Common myeloid progenitor, CD34-positive (primary cell): ENCODE measurements at regions not wholly inside any gene's neighbourhood (a gene's known extent, or its start where the extent isn't known, plus 50 kb on each side); places are given as distances from the start of the nearest gene placed in this dataset.

ENCODE experiments used
- CTCF ChIA-PET: fragments of 350-600 bp; sonication (Branson Sonifier 250); formaldehyde crosslinking; loops from one replicate; lab custom pipeline; 2021; ENCODE audit warnings: antibody characterized with exemption; lab: Charles Lee
- POLR2A ChIA-PET: fragments of 350-600 bp; sonication (Branson Sonifier 250); formaldehyde crosslinking; loops from one replicate; lab custom pipeline; 2021; ENCODE audit warnings: antibody characterized with exemption; lab: Charles Lee
- DNase-seq, 3 donors: peaks; one replicate each; pipeline versions ENCODE4 v3.0.0 to v3.0.0-alpha.2; 2013
- H3K27ac ChIP-seq, 2 experiments: 1 replicate in 1 of 2; 2 replicates in 1 of 2; pipeline ENCODE4 v1.7.0; 2013; ENCODE audit warnings: inconsistent platforms in 2 of 2, low read length in 2 of 2, mild to moderate bottlenecking in 2 of 2, low read depth in 1 of 2, moderate library complexity in 1 of 2; ENCODE audit not compliant: severe bottlenecking in 2 of 2, insufficient read depth in 1 of 2, poor library complexity in 1 of 2
- H3K27me3 ChIP-seq, 5 experiments: replicated peaks in 2 of 5; 1 replicate in 3 of 5; 2 replicates in 2 of 5; pipeline versions ENCODE4 v1.6.1 to v1.7.0; 2013; ENCODE audit warnings: low read length in 4 of 5, mild to moderate bottlenecking in 2 of 5, moderate library complexity in 2 of 5, inconsistent platforms in 1 of 5; ENCODE audit not compliant: insufficient read depth in 5 of 5, control insufficient read depth in 4 of 5
- H3K36me3 ChIP-seq, 4 experiments: 1 replicate in 2 of 4; 2 replicates in 2 of 4; pipeline versions ENCODE4 v1.6.1 to v1.7.0; 2013; ENCODE audit warnings: low read length in 3 of 4, control low read depth in 1 of 4, mild to moderate bottlenecking in 1 of 4; ENCODE audit not compliant: control insufficient read depth in 4 of 4, insufficient read depth in 4 of 4
- H3K4me1 ChIP-seq, 4 experiments: 1 replicate in 3 of 4; 2 replicates in 1 of 4; pipeline versions ENCODE4 v1.6.1 to v1.7.1; 2013; ENCODE audit warnings: low read length in 3 of 4, mild to moderate bottlenecking in 3 of 4, control low read depth in 1 of 4, inconsistent platforms in 1 of 4, moderate library complexity in 1 of 4; ENCODE audit not compliant: control insufficient read depth in 4 of 4, insufficient read depth in 4 of 4; ENCODE audit errors: control extremely low read depth in 1 of 4
- H3K4me3 ChIP-seq, 7 experiments: 1 replicate in 4 of 7; 2 replicates in 3 of 7; pipeline versions ENCODE4 v1.5.1 to v1.7.0; 2013; ENCODE audit warnings: mild to moderate bottlenecking in 7 of 7, low read length in 6 of 7, moderate library complexity in 6 of 7, inconsistent platforms in 2 of 7, low read depth in 2 of 7, control low read depth in 1 of 7; ENCODE audit not compliant: insufficient read depth in 4 of 7, control insufficient read depth in 1 of 7; ENCODE audit errors: extremely low read depth in 1 of 7
- H3K9me3 ChIP-seq, 5 experiments: 1 replicate in 4 of 5; 2 replicates in 1 of 5; pipeline versions ENCODE4 v1.6.1 to v1.7.1; 2013; ENCODE audit warnings: low read length in 4 of 5, mild to moderate bottlenecking in 2 of 5, inconsistent platforms in 1 of 5, low read depth in 1 of 5, moderate library complexity in 1 of 5; ENCODE audit not compliant: control insufficient read depth in 4 of 5, insufficient read depth in 2 of 5; ENCODE audit errors: control extremely low read depth in 1 of 5
- WGBS: methylation state at CpG from one replicate; pipeline ENCODE4 v1.1.5; 2013; ENCODE audit not compliant: insufficient coverage; 5-methylcytosine and 5-hydroxymethylcytosine counted together

- H3K9me3 ChIP-seq: no peaks in the 10 kb centered on the region
- H3K36me3 ChIP-seq: no peaks in the 10 kb centered on the region
- no peak overlapping the region for H3K4me3 ChIP-seq
- H3K4me1 ChIP-seq: no peaks in the 10 kb centered on the region
- no peak for DNase-seq
- no peak overlapping the region for H3K27ac ChIP-seq
- CTCF ChIA-PET: no interaction called here
- no peaks in the 10 kb centered on the region for H3K27me3 ChIP-seq
- POLR2A ChIA-PET: no interaction called here
Measured at GRCh38 chr9:2496934-2497333, 124.7 kb upstream of the VLDLR start.

GRCh38 chr9:2497666-2498400 lies 123.8 kb upstream of the VLDLR start:
- H3K4me3 ChIP-seq: no peak overlapping the region
- WGBS: 67% methylated on average over 3 of the region's 5 CpGs

GRCh38 chr9:2502210-2502609 lies 119.4 kb upstream of the VLDLR start:
- Histone ChIP-seq H3K27ac (no peak overlapping the region), H3K27me3 (no peaks in the 10 kb centered on the region), H3K9me3 (peaks cover 0 to 1% (median 0%) of the 10 kb centered on the region in 5 experiments), H3K4me3 (no peak overlapping the region), H3K36me3 (no peaks in the 10 kb centered on the region), H3K4me1 (no peaks in the 10 kb centered on the region)
- ChIA-PET POLR2A (no interaction called here), CTCF (no interaction called here)
- 86% methylated on average over 3 of the region's 3 CpGs for WGBS
- no peak for DNase-seq

More at GRCh38 chr9:2497666-2498400, 123.8 kb upstream of the VLDLR start:
- H3K27ac ChIP-seq: no peak overlapping the region
- POLR2A ChIA-PET: no interaction called here
- H3K4me1 ChIP-seq: no peaks in the 10 kb centered on the region
- no peaks in the 10 kb centered on the region for H3K27me3 ChIP-seq
- no peak for DNase-seq
- CTCF ChIA-PET: no interaction called here
- no peaks in the 10 kb centered on the region for H3K36me3 ChIP-seq
- no peaks in the 10 kb centered on the region for H3K9me3 ChIP-seq

- ChIA-PET POLR2A (no interaction called here), CTCF (interaction anchor here (0.6 to 0.9 kb wide), 2 partner anchors 9 to 263 kb away, joined by 3 read pairs; no protein-coding TSS in a partner anchor)
- DNase-seq: no peak
- Histone ChIP-seq H3K27me3 (no peaks in the 10 kb centered on the region), H3K27ac (no peak overlapping the region), H3K4me1 (no peaks in the 10 kb centered on the region), H3K9me3 (peaks cover 0 to 1% (median 0%) of the 10 kb centered on the region in 5 experiments), H3K36me3 (no peaks in the 10 kb centered on the region), H3K4me3 (no peak overlapping the region)
- 100% methylated on average over 1 of the region's 2 CpGs for WGBS
Measured at GRCh38 chr9:2502760-2503159, 118.8 kb upstream of the VLDLR start.

GRCh38 chr9:2506321-2506720 lies 115.3 kb upstream of the VLDLR start:
- Histone ChIP-seq H3K36me3 (no peaks in the 10 kb centered on the region), H3K4me3 (no peak overlapping the region), H3K27me3 (no peaks in the 10 kb centered on the region), H3K4me1 (no peaks in the 10 kb centered on the region), H3K27ac (no peak overlapping the region), H3K9me3 (peaks cover 0 to 1% (median 0%) of the 10 kb centered on the region in 5 experiments)
- DNase-seq: no peak
- CTCF ChIA-PET: no interaction called here
- POLR2A ChIA-PET: no interaction called here
- WGBS: 69% methylated on average over 2 of the region's 3 CpGs

GRCh38 chr9:2523591-2523990 lies 98.0 kb upstream of the VLDLR start:
- no peak overlapping the region for H3K4me3 ChIP-seq
- POLR2A ChIA-PET: no interaction called here
- WGBS: 100% methylated on average over 6 of the region's 6 CpGs
- H3K27me3 ChIP-seq: no peaks in the 10 kb centered on the region
- CTCF ChIA-PET: no interaction called here
- no peak for DNase-seq
- peaks cover 0 to 5% (median 0%) of the 10 kb centered on the region in 5 experiments for H3K9me3 ChIP-seq
- H3K4me1 ChIP-seq: no peaks in the 10 kb centered on the region
- no peaks in the 10 kb centered on the region for H3K36me3 ChIP-seq
- no peak overlapping the region for H3K27ac ChIP-seq

GRCh38 chr9:2524601-2525000 lies 97.0 kb upstream of the VLDLR start:
- Histone ChIP-seq H3K4me1 (no peaks in the 10 kb centered on the region), H3K36me3 (no peaks in the 10 kb centered on the region), H3K4me3 (no peak overlapping the region), H3K27me3 (no peaks in the 10 kb centered on the region), H3K9me3 (peaks cover 0 to 3% (median 0%) of the 10 kb centered on the region in 5 experiments), H3K27ac (no peak overlapping the region)
- POLR2A ChIA-PET: interaction anchor here (0.7 kb wide), 1 partner anchor 931 kb away, joined by 4 read pairs; no protein-coding TSS in a partner anchor
- DNase-seq: no peak
- CTCF ChIA-PET: no interaction called here
- WGBS: 94% methylated on average over 2 of the region's 3 CpGs
